NT2/D1 (cell line): ENCODE measurements at regions not wholly inside any gene's neighbourhood (a gene's known extent, or its start where the extent isn't known, plus 50 kb on each side); places are given as distances from the start of the nearest gene placed in this dataset.

Experiments
- DNase-seq: peaks from one replicate; pipeline ENCODE4 v3.0.0-alpha.2; 2011; ENCODE audit warnings: low read depth, low spot score
- H3K27me3 ChIP-seq: 2 replicates; pipeline ENCODE4 v1.6.0; 2011; ENCODE audit warnings: mild to moderate bottlenecking; ENCODE audit not compliant: insufficient read length, insufficient read depth
- H3K36me3 ChIP-seq: 2 replicates; pipeline ENCODE4 v1.6.1; 2011; ENCODE audit warnings: mild to moderate bottlenecking, low read length, mixed read lengths; ENCODE audit not compliant: insufficient read depth, insufficient read length
- H3K4me1 ChIP-seq: 2 replicates; pipeline ENCODE4 v1.5.1; 2011; ENCODE audit not compliant: insufficient read depth, insufficient read length
- H3K4me3 ChIP-seq: 2 replicates; pipeline ENCODE4 v1.5.1; 2011; ENCODE audit warnings: low read depth; ENCODE audit not compliant: insufficient read length
- H3K9ac ChIP-seq: 2 replicates; pipeline ENCODE4 v1.6.0; 2011; ENCODE audit warnings: low read depth; ENCODE audit not compliant: insufficient read length
- H3K9me3 ChIP-seq: 2 replicates; pipeline ENCODE4 v1.5.1; 2011; ENCODE audit warnings: mild to moderate bottlenecking, low read length; ENCODE audit not compliant: insufficient read depth
- SUZ12 ChIP-seq: IDR thresholded peaks from 2 replicates; pipeline ENCODE4 v1.6.1; 2011; ENCODE audit not compliant: insufficient read length, insufficient read depth; ENCODE audit errors: extremely low read depth
- YY1 ChIP-seq: IDR thresholded peaks from 2 replicates; pipeline ENCODE4 v1.6.1; 2011; ENCODE audit not compliant: insufficient read length, insufficient read depth
- ZNF274 ChIP-seq: IDR thresholded peaks from 2 replicates; pipeline ENCODE4 v1.6.1; 2011; ENCODE audit warnings: mild to moderate bottlenecking, low read depth, low read length

GRCh38 chr13:109301726-109302125 is 484.7 kb downstream of the IRS2 start:
- DNase-seq = no peak
- no peaks in the 10 kb centered on the region for H3K9me3 ChIP-seq

DNA sequence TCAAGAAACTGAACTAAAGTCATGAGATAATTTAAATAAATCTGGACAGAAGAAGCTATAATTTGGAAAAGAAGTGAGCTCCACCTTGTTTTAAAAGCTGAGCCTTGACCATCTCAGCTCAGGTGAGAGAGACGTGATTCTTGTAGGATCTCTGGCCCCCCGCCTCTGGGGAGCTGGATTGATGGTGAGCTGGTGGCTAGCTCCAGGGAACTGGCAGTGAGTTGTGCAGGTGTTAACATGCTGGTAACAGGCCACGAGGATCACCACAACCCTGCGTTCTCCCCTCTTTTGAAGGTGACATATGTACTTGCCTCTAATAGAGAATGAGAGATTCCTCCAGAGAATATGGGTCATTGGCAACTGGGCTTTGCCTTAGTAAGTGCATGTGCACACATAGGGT is 485.1 kb downstream of the IRS2 start:
- DNase-seq = no peak
- no peaks in the 10 kb centered on the region for H3K27me3 ChIP-seq
- H3K9me3 ChIP-seq = no peaks in the 10 kb centered on the region
- H3K36me3 ChIP-seq = no peaks in the 10 kb centered on the region
- no peak overlapping the region for H3K9ac ChIP-seq
- no peak for TF ChIP-seq ZNF274
- no peak for TF ChIP-seq SUZ12
- no peak for TF ChIP-seq YY1
- H3K4me3 ChIP-seq = no peak overlapping the region
- no peaks in the 10 kb centered on the region for H3K4me1 ChIP-seq

More at GRCh38 chr13:109301726-109302125, 484.7 kb downstream of the IRS2 start:
- no peaks in the 10 kb centered on the region for H3K36me3 ChIP-seq
- H3K27me3 ChIP-seq = no peaks in the 10 kb centered on the region
- no peak overlapping the region for H3K9ac ChIP-seq
- H3K4me3 ChIP-seq = no peak overlapping the region
- no peaks in the 10 kb centered on the region for H3K4me1 ChIP-seq
- TF ChIP-seq ZNF274 (no peak), YY1 (no peak), SUZ12 (no peak)

DNA sequence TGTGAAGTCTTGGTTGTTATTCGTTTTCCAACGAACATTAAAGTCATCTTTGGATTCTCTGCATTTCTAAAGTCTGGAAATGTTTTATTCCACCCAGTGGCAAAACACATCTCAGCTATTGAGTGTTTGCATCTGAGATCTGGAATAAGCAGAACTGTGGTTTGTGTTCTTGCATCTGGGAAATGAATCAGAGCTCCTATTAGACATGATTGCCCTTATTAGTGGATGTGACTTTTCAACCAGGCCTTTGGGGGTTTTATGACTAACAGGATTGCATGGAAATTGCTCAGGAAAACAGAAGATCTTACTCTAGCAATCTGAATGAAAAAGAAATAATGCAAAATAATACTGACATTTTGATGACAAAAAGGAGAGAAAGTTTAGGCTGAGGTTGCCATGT is 488.8 kb downstream of the IRS2 start:
- no peaks in the 10 kb centered on the region for H3K36me3 ChIP-seq
- H3K9me3 ChIP-seq = peaks cover 4% of the 10 kb centered on the region; the same call in 1 of the 2 replicates
- no peak for TF ChIP-seq SUZ12
- no peak for TF ChIP-seq YY1
- TF ChIP-seq ZNF274 = no peak
- H3K4me3 ChIP-seq = no peak overlapping the region
- no peaks in the 10 kb centered on the region for H3K4me1 ChIP-seq
- no peak overlapping the region for H3K9ac ChIP-seq
- no peaks in the 10 kb centered on the region for H3K27me3 ChIP-seq
- DNase-seq = no peak

DNA sequence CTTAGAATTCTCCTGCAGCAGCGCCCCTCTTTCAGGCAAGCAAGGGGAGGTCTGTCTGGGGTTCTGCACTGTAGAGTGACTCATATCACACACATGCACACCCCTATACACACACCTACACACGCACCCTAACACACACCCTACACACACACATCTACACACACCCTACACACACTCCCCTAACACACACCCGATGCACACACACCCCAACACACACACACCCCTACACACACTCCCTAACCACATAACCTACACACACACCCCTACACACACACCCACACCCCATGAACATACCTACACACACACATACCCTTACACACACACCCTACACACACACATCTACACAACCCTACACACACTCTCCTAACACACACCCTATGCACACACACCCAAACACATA is 493.2 kb downstream of the IRS2 start:
- H3K4me3 ChIP-seq = no peak overlapping the region
- H3K27me3 ChIP-seq = no peaks in the 10 kb centered on the region
- peaks cover 4% of the 10 kb centered on the region; the same call in 1 of the 2 replicates for H3K9me3 ChIP-seq
- H3K4me1 ChIP-seq = no peaks in the 10 kb centered on the region
- no peak overlapping the region for H3K9ac ChIP-seq
- H3K36me3 ChIP-seq = no peaks in the 10 kb centered on the region
- TF ChIP-seq ZNF274 (no peak), YY1 (no peak), SUZ12 (no peak)
- no peak for DNase-seq

- Histone ChIP-seq H3K36me3 (no peaks in the 10 kb centered on the region), H3K4me3 (no peak overlapping the region), H3K9me3 (no peaks in the 10 kb centered on the region), H3K4me1 (no peaks in the 10 kb centered on the region), H3K27me3 (no peaks in the 10 kb centered on the region), H3K9ac (no peak overlapping the region)
- DNase-seq = no peak
- TF ChIP-seq ZNF274 = no peak
Measured at GRCh38 chr13:109288151-109288709, 498.2 kb downstream of the IRS2 start.

GRCh38 chr13:109287553-109287952 is 498.8 kb downstream of the IRS2 start:
- H3K9me3 ChIP-seq = no peaks in the 10 kb centered on the region

DNA sequence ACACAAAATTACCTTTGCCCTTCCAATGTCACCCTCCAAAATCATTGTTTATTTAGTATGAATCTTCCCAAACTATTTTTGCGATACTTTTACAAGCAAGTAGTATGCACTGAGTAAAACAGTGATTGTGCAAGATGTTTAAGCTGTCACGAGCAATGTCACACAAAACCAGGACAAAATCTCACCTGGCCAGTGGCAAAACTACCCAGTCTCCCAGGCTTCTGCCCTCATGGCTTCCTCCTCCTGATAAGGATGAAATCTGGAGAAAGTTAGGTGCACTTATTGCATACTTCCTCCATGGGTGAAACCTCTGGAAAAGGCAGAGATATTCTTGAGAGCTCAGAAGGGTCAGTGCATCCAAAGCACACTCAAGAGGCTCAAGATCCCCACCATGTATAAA is 500.8 kb downstream of the IRS2 start:
- H3K4me1 ChIP-seq = no peaks in the 10 kb centered on the region
- H3K4me3 ChIP-seq = no peak overlapping the region
- no peaks in the 10 kb centered on the region for H3K9me3 ChIP-seq
- DNase-seq = no peak
- H3K9ac ChIP-seq = no peak overlapping the region
- no peaks in the 10 kb centered on the region for H3K27me3 ChIP-seq
- no peaks in the 10 kb centered on the region for H3K36me3 ChIP-seq
- TF ChIP-seq SUZ12 (no peak), YY1 (no peak), ZNF274 (no peak)

More at GRCh38 chr13:109287553-109287952, 498.8 kb downstream of the IRS2 start:
- H3K4me1 ChIP-seq = no peaks in the 10 kb centered on the region
- no peak for DNase-seq
- no peak overlapping the region for H3K4me3 ChIP-seq
- H3K27me3 ChIP-seq = no peaks in the 10 kb centered on the region
- no peaks in the 10 kb centered on the region for H3K36me3 ChIP-seq
- TF ChIP-seq ZNF274 (no peak), YY1 (no peak), SUZ12 (no peak)
- H3K9ac ChIP-seq = no peak overlapping the region
